SKM-1 (cell line): ENCODE measurements at regions not wholly inside any gene's neighbourhood (a gene's known extent, or its start where the extent isn't known, plus 50 kb on each side); places are given as distances from the start of the nearest gene placed in this dataset.
"Not testable (repeated sequence)": the region's sequence is repeated elsewhere in the genome, so short reads cannot be mapped to it uniquely, and the experiment has no call there.

Experiments used
- DNase-seq: peaks from one replicate; lab custom pipeline; 2025; ENCODE audit not compliant: unreplicated experiment; lab: John Stamatoyannopoulos, UW

- DNase-seq, result no peak
Measured at GRCh38 chr14:103230658-103231334, 103.2 kb upstream of the EIF5 start.

- DNase-seq, result no peak
Measured at GRCh38 chr14:103231376-103232019, 102.5 kb upstream of the EIF5 start.

- DNase-seq, result no peak
Measured at GRCh38 chr14:103232031-103232808, 101.8 kb upstream of the EIF5 start.

GRCh38 chr14:103232831-103233319 is 101.2 kb upstream of the EIF5 start:
- DNase-seq, result no peak

GRCh38 chr14:103233328-103233727 is 100.7 kb upstream of the EIF5 start:
- no peak for DNase-seq

- not testable (repeated sequence) for DNase-seq
Measured at GRCh38 chr14:103234826-103235225, 99.2 kb upstream of the EIF5 start.

GRCh38 chr14:103235506-103235905 is 98.5 kb upstream of the EIF5 start:
- DNase-seq, result not testable (repeated sequence)

GRCh38 chr14:103239751-103240150 is 94.3 kb upstream of the EIF5 start:
- DNase-seq, result no peak

GRCh38 chr14:103241531-103241930 is 92.5 kb upstream of the EIF5 start:
- no peak for DNase-seq

- DNase-seq, result no peak
Measured at GRCh38 chr14:103243764-103244737, 90.0 kb upstream of the EIF5 start.

GRCh38 chr14:103245624-103246031 is 88.4 kb upstream of the EIF5 start:
- DNase-seq, result not testable (repeated sequence)

GRCh38 chr14:103246070-103246469 is 88.0 kb upstream of the EIF5 start:
- DNase-seq, result no peak

- DNase-seq, result no peak
Measured at GRCh38 chr14:103247169-103247606, 86.8 kb upstream of the EIF5 start.

GRCh38 chr14:103250181-103250580 is 83.9 kb upstream of the EIF5 start:
- no peak for DNase-seq

- DNase-seq, result no peak
Measured at GRCh38 chr14:103250874-103251273, 83.2 kb upstream of the EIF5 start.

GRCh38 chr14:103255555-103255954 is 78.5 kb upstream of the EIF5 start:
- no peak for DNase-seq

GRCh38 chr14:103256406-103256805 is 77.6 kb upstream of the EIF5 start:
- no peak for DNase-seq

- no peak for DNase-seq
Measured at GRCh38 chr14:103257211-103257962, 76.7 kb upstream of the EIF5 start.

GRCh38 chr14:103258211-103258610 is 75.8 kb upstream of the EIF5 start:
- no peak for DNase-seq

GRCh38 chr14:103259184-103259583 is 74.9 kb upstream of the EIF5 start:
- DNase-seq, result no peak
